ENCODE measurements at regions not wholly inside any gene's neighbourhood (a gene's known extent, or its start where the extent isn't known, plus 50 kb on each side); places are given as distances from the start of the nearest gene placed in this dataset.
A peak's percentile ranks its signal among the peaks of the same experiment; 100 is the strongest.

- no peak for TF ChIP-seq CTCF (IDR thresholded peaks at IDR 0.05)
- DNase-seq: no peak
- H3K4me1 Mint-ChIP-seq (ENCODE audit: low read depth): peaks cover 88% of the 10 kb centered on the region
- H3K9me3 Mint-ChIP-seq: no peaks in the 10 kb centered on the region
- peak overlapping the region; percentile 67 for H3K4me3 Mint-ChIP-seq
- peak overlapping the region; percentile 98 for H3K27ac Mint-ChIP-seq
- no peaks in the 10 kb centered on the region for H3K36me3 Mint-ChIP-seq (ENCODE audit: low read depth)
- H3K27me3 Mint-ChIP-seq (ENCODE audit: insufficient read depth): no peaks in the 10 kb centered on the region
Observed at GRCh38 chr3:43871627-43872245, 181.0 kb downstream of the ABHD5 start.

- peaks cover 83% of the 10 kb centered on the region for H3K4me1 Mint-ChIP-seq (ENCODE audit: low read depth)
- no peaks in the 10 kb centered on the region for H3K27me3 Mint-ChIP-seq (ENCODE audit: insufficient read depth)
- no peaks in the 10 kb centered on the region for H3K36me3 Mint-ChIP-seq (ENCODE audit: low read depth)
- peak overlapping the region; percentile 98 for H3K27ac Mint-ChIP-seq
- H3K9me3 Mint-ChIP-seq: no peaks in the 10 kb centered on the region
- H3K4me3 Mint-ChIP-seq: peak overlapping the region; percentile 67
- peak; percentile 82 for DNase-seq
- TF ChIP-seq CTCF (IDR thresholded peaks at IDR 0.05): no peak
Observed at GRCh38 chr3:43872301-43872700, 181.6 kb downstream of the ABHD5 start.

- peak overlapping the region; percentile 67 for H3K4me3 Mint-ChIP-seq
- peaks cover 78% of the 10 kb centered on the region for H3K4me1 Mint-ChIP-seq (ENCODE audit: low read depth)
- no peak for TF ChIP-seq CTCF (IDR thresholded peaks at IDR 0.05)
- no peaks in the 10 kb centered on the region for H3K27me3 Mint-ChIP-seq (ENCODE audit: insufficient read depth)
- peak; percentile 68 for DNase-seq
- no peaks in the 10 kb centered on the region for H3K36me3 Mint-ChIP-seq (ENCODE audit: low read depth)
- no peaks in the 10 kb centered on the region for H3K9me3 Mint-ChIP-seq
- peak overlapping the region; percentile 98 for H3K27ac Mint-ChIP-seq
Observed at GRCh38 chr3:43872901-43873300, 182.2 kb downstream of the ABHD5 start.

GRCh38 chr3:43873723-43874122 is 183.0 kb downstream of the ABHD5 start:
- DNase-seq: no peak
- H3K27ac Mint-ChIP-seq: peak overlapping the region; percentile 98
- no peaks in the 10 kb centered on the region for H3K36me3 Mint-ChIP-seq (ENCODE audit: low read depth)
- no peak for TF ChIP-seq CTCF (IDR thresholded peaks at IDR 0.05)
- no peak overlapping the region for H3K4me3 Mint-ChIP-seq
- no peaks in the 10 kb centered on the region for H3K27me3 Mint-ChIP-seq (ENCODE audit: insufficient read depth)
- H3K4me1 Mint-ChIP-seq (ENCODE audit: low read depth): peaks cover 70% of the 10 kb centered on the region
- no peaks in the 10 kb centered on the region for H3K9me3 Mint-ChIP-seq

- Mint-ChIP-seq H3K27me3 (ENCODE audit: insufficient read depth) (no peaks in the 10 kb centered on the region), H3K4me1 (ENCODE audit: low read depth) (peaks cover 70% of the 10 kb centered on the region), H3K4me3 (no peak overlapping the region), H3K27ac (peak overlapping the region; percentile 48; the same call in 1 of the 2 replicates), H3K9me3 (no peaks in the 10 kb centered on the region), H3K36me3 (ENCODE audit: low read depth) (no peaks in the 10 kb centered on the region)
- DNase-seq: no peak
- no peak for TF ChIP-seq CTCF (IDR thresholded peaks at IDR 0.05)
Observed at GRCh38 chr3:43874290-43874689, 183.6 kb downstream of the ABHD5 start.
